ENCODE measurements at regions not wholly inside any gene's neighbourhood (a gene's known extent, or its start where the extent isn't known, plus 50 kb on each side); places are given as distances from the start of the nearest gene placed in this dataset.

DNA sequence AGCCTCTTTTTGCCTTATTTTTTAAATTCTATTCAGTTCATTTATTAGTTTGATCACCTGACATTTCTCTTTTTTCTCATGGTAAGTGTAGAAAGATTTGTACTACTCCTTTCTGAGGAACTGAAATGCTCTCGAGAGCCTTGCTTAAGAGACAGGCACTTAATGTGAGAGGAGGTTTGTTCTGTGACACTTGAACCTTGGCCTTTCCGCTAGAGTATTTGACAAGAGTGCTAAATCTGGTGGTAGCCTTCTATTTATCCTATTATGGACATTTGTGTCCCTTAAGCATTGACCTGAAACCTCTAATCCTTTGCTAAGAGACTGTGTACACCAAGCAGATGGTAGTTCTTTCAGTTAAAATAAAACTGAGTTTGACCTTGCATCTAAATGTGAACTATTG is 805.0 kb upstream of the PTPRD start:
- no peak overlapping the region for H3K4me3 ChIP-seq
- no peaks in the 10 kb centered on the region for H3K9me3 ChIP-seq
- TF ChIP-seq POLR2A (IDR thresholded peaks at IDR 0.05), result no peak
- no peak for TF ChIP-seq CTCF (IDR thresholded peaks at IDR 0.05)
- DNase-seq, result no peak
- H3K36me3 ChIP-seq, result no peaks in the 10 kb centered on the region
- H3K27me3 ChIP-seq, result no peaks in the 10 kb centered on the region
- no peaks in the 10 kb centered on the region for H3K4me1 ChIP-seq
- no peak overlapping the region for H3K27ac ChIP-seq

- Histone ChIP-seq H3K27ac (no peak overlapping the region), H3K4me3 (no peak overlapping the region), H3K9me3 (no peaks in the 10 kb centered on the region), H3K36me3 (no peaks in the 10 kb centered on the region), H3K4me1 (no peaks in the 10 kb centered on the region), H3K27me3 (no peaks in the 10 kb centered on the region)
- TF ChIP-seq POLR2A (IDR thresholded peaks at IDR 0.05), result no peak
- TF ChIP-seq CTCF (IDR thresholded peaks at IDR 0.05), result no peak
- no peak for DNase-seq
These were observed 818.7 kb upstream of the PTPRD start for GRCh38 chr9:11431490-11431889.

- H3K4me1 ChIP-seq, result no peaks in the 10 kb centered on the region
- TF ChIP-seq CTCF (IDR thresholded peaks at IDR 0.05) (no peak), POLR2A (IDR thresholded peaks at IDR 0.05) (no peak)
- DNase-seq, result no peak
- no peaks in the 10 kb centered on the region for H3K9me3 ChIP-seq
- no peak overlapping the region for H3K27ac ChIP-seq
- H3K4me3 ChIP-seq, result no peak overlapping the region
- H3K27me3 ChIP-seq, result no peaks in the 10 kb centered on the region
- H3K36me3 ChIP-seq, result no peaks in the 10 kb centered on the region
These were observed 819.6 kb upstream of the PTPRD start for GRCh38 chr9:11432361-11432760.

- H3K4me3 ChIP-seq, result no peak overlapping the region
- TF ChIP-seq POLR2A (IDR thresholded peaks at IDR 0.05) (no peak), CTCF (IDR thresholded peaks at IDR 0.05) (no peak)
- H3K9me3 ChIP-seq, result peaks cover 0 to 4% (median 0%) of the 10 kb centered on the region in 4 donors
These were observed 830.8 kb upstream of the PTPRD start for GRCh38 chr9:11443631-11444030.

DNA sequence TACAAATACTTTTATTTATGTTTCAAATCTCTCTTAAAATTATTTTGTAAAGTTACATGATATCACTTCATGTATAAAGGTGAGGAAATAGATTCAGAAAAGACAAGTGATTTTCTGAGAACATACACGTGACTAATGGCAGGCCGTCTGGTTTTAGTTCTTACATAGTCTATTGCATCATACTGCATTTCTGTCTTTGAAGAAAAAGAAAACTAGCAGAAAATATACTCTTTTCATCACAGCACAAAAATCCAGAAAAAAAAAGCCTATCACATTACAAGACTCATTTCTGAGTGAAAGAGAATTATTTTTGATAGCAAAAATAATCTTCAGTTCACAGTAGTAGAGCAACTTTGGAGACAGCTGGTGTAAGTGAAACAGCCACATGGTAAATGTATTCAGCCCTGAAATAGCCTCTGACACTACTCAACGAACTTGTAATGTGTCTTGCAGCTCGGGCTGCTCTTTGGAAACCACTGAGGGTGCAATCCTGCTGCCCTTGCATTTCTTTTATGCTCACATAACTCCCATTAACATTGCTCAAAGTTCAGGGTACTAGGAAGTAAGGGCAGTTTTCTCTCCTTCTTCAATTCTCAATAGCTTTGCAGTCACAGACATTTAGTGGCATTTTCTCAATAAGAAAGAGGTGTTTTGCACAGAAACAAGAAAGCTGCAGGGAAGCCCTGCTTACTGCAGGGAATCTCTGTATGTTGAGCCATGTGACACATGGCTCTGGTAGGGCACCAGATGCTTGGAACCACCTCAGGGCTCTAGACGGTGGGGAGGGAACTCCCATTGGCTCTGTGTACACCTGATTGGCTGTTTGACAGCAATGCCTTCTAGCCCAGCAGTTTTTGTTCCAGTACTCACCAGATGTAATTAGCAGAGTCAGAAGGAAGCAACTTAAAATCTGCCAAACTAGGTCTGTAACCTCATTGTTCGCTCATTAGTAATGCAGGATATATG is 845.3 kb upstream of the PTPRD start:
- Histone ChIP-seq H3K27me3 (no peaks in the 10 kb centered on the region), H3K27ac (no peak overlapping the region), H3K4me3 (no peak overlapping the region), H3K9me3 (no peaks in the 10 kb centered on the region), H3K36me3 (no peaks in the 10 kb centered on the region), H3K4me1 (no peaks in the 10 kb centered on the region)
- TF ChIP-seq POLR2A (IDR thresholded peaks at IDR 0.05) (no peak), CTCF (IDR thresholded peaks at IDR 0.05) (no peak)
- no peak for DNase-seq

More at GRCh38 chr9:11443631-11444030, 830.8 kb upstream of the PTPRD start:
- Histone ChIP-seq H3K4me1 (no peaks in the 10 kb centered on the region), H3K27me3 (no peaks in the 10 kb centered on the region), H3K36me3 (no peaks in the 10 kb centered on the region), H3K27ac (no peak overlapping the region)
- no peak for DNase-seq
